H1 (cell line): ENCODE measurements at regions not wholly inside any gene's neighbourhood (a gene's known extent, or its start where the extent isn't known, plus 50 kb on each side); places are given as distances from the start of the nearest gene placed in this dataset.

Experiments
- CTCF ChIA-PET: fragments of 300-600 bp; sonication (Branson Sonifier 250); formaldehyde crosslinking; loops from one replicate; lab custom pipeline; 2021; ENCODE audit not compliant: partially characterized antibody; lab: Charles Lee
- POLR2A ChIA-PET: fragments of 300-600 bp; sonication (Branson Sonifier 250); formaldehyde crosslinking; loops from one replicate; lab custom pipeline; 2021; ENCODE audit warnings: inconsistent platforms; ENCODE audit not compliant: partially characterized antibody; lab: Charles Lee
- DNase-seq, 2 experiments: peaks; one replicate each; pipeline versions ENCODE4 v3.0.0 to v3.0.0-alpha.2; 2010 to 2022; ENCODE audit warnings: low spot score in 2 of 2, low read depth in 1 of 2, mixed read lengths in 1 of 2
- FAIRE-seq: peaks from 2 replicates; lab custom pipeline; 2011; peaks lifted over from hg19 to GRCh38; lab: Jason Lieb, UNC
- H2AFZ ChIP-seq: 2 replicates; pipeline ENCODE4 v1.8.1; 2012; ENCODE audit warnings: low read length, inconsistent platforms
- H2AK5ac ChIP-seq: 2 replicates; pipeline ENCODE4 v1.6.1; 2013; ENCODE audit warnings: low read depth, low read length
- H2BK120ac ChIP-seq: replicated peaks from 2 replicates; pipeline ENCODE3; 2013; ENCODE audit warnings: low read depth, low read length, inconsistent platforms
- H2BK12ac ChIP-seq: 2 replicates; pipeline ENCODE4 v1.6.1; 2013; ENCODE audit warnings: low read depth, low read length
- H2BK15ac ChIP-seq: 2 replicates; pipeline ENCODE4 v1.6.1; 2013; ENCODE audit warnings: low read length
- H2BK20ac ChIP-seq: 2 replicates; pipeline ENCODE4 v1.6.1; 2013; ENCODE audit warnings: low read length
- H2BK5ac ChIP-seq: 2 replicates; pipeline ENCODE4 v1.6.1; 2013; ENCODE audit warnings: low read depth, low read length
- H3K14ac ChIP-seq: 2 replicates; pipeline ENCODE4 v1.6.1; 2013; ENCODE audit warnings: inconsistent platforms; ENCODE audit not compliant: insufficient read length
- H3K18ac ChIP-seq: 2 replicates; pipeline ENCODE4 v1.6.1; 2013; ENCODE audit warnings: low read length; ENCODE audit errors: extremely low read depth
- H3K23ac ChIP-seq: 2 replicates; pipeline ENCODE4 v1.6.1; 2013; ENCODE audit warnings: inconsistent platforms; ENCODE audit not compliant: insufficient read length
- H3K23me2 ChIP-seq: 2 replicates; pipeline ENCODE4 v1.6.1; 2013; ENCODE audit warnings: low read depth, low read length
- H3K27ac ChIP-seq: 2 replicates; pipeline ENCODE4 v1.6.1; 2011; ENCODE audit warnings: low read depth, low read length, inconsistent platforms
- H3K27me3 ChIP-seq, 4 experiments: replicated peaks in 1 of 4; 1 replicate in 1 of 4; 2 replicates in 3 of 4; pipeline versions ENCODE4 v1.6.1 to v1.8.1; 2011 to 2013; ENCODE audit warnings: low read length in 3 of 4, mild to moderate bottlenecking in 3 of 4, inconsistent platforms in 2 of 4, mixed read lengths in 2 of 4, moderate library complexity in 1 of 4; ENCODE audit not compliant: control insufficient read depth in 3 of 4, insufficient read depth in 3 of 4; ENCODE audit errors: extremely low read depth in 1 of 4
- H3K36me3 ChIP-seq, 4 experiments: 2 replicates each; pipeline versions ENCODE4 v1.6.1 to v1.8.1; 2011 to 2013; ENCODE audit warnings: mild to moderate bottlenecking in 4 of 4, low read length in 3 of 4, moderate library complexity in 2 of 4, control low read depth in 1 of 4, inconsistent platforms in 1 of 4; ENCODE audit not compliant: insufficient read depth in 4 of 4, control insufficient read depth in 2 of 4
- H3K4ac ChIP-seq: replicated peaks from 2 replicates; pipeline ENCODE3; 2013; ENCODE audit warnings: low read length, low read depth, mixed read lengths, inconsistent platforms; ENCODE audit not compliant: insufficient read length
- H3K4me1 ChIP-seq, 4 experiments: replicated peaks in 1 of 4; 1 replicate in 1 of 4; 2 replicates in 3 of 4; pipeline versions ENCODE4 v1.6.1 to v1.8.1; 2011 to 2013; ENCODE audit warnings: low read length in 3 of 4, inconsistent platforms in 2 of 4, mixed read lengths in 1 of 4; ENCODE audit not compliant: insufficient read depth in 4 of 4, control insufficient read depth in 3 of 4
- H3K4me2 ChIP-seq, 2 experiments: 2 replicates each; pipeline versions ENCODE4 v1.6.1 to v1.8.1; 2011 to 2013; ENCODE audit warnings: low read depth in 2 of 2, low read length in 2 of 2, control low read depth in 1 of 2, inconsistent platforms in 1 of 2, mild to moderate bottlenecking in 1 of 2; ENCODE audit not compliant: insufficient read depth in 1 of 2
- H3K4me3 ChIP-seq, 4 experiments: fragments of 200-600, 300-600 bp in 1 of 4; sonication (generic), shearing (Covaris generic), sonication (Bioruptor Twin) in 1 of 4; 2 replicates each; pipeline versions ENCODE4 v1.5.1 to v1.8.1; 2011 to 2016; ENCODE audit warnings: low read length in 4 of 4, low read depth in 3 of 4, control low read depth in 2 of 4, inconsistent platforms in 2 of 4, mild to moderate bottlenecking in 2 of 4, mixed read lengths in 1 of 4, moderate library complexity in 1 of 4; ENCODE audit not compliant: insufficient read depth in 2 of 4; ENCODE audit errors: extremely low read depth in 1 of 4
- H3K56ac ChIP-seq: replicated peaks from 2 replicates; pipeline ENCODE3; 2013; ENCODE audit warnings: low read depth, mild to moderate bottlenecking, mixed read lengths, low read length, inconsistent platforms; ENCODE audit not compliant: insufficient read length
- H3K79me1 ChIP-seq: 2 replicates; pipeline ENCODE4 v1.6.1; 2013; ENCODE audit warnings: low read depth, low read length, control low read depth
- H3K79me2 ChIP-seq, 2 experiments: 2 replicates each; pipeline versions ENCODE4 v1.6.1 to v1.8.1; 2012 to 2013; ENCODE audit warnings: low read length in 2 of 2, mild to moderate bottlenecking in 2 of 2, inconsistent platforms in 1 of 2; ENCODE audit not compliant: insufficient read depth in 2 of 2, control insufficient read depth in 1 of 2
- H3K9ac ChIP-seq, 4 experiments: replicated peaks in 1 of 4; 1 replicate in 1 of 4; 2 replicates in 3 of 4; pipeline versions ENCODE4 v1.6.1 to v1.8.1; 2011 to 2013; ENCODE audit warnings: low read depth in 3 of 4, low read length in 3 of 4, control low read depth in 2 of 4, mild to moderate bottlenecking in 2 of 4, moderate library complexity in 2 of 4, inconsistent platforms in 1 of 4; ENCODE audit errors: extremely low read depth in 1 of 4
- H3K9me3 ChIP-seq, 2 experiments: 2 replicates each; pipeline versions ENCODE4 v1.6.1 to v1.8.1; 2012 to 2013; ENCODE audit warnings: mild to moderate bottlenecking in 2 of 2, moderate library complexity in 2 of 2, control low read depth in 1 of 2, inconsistent platforms in 1 of 2, low read depth in 1 of 2, low read length in 1 of 2, mixed read lengths in 1 of 2; ENCODE audit not compliant: insufficient read depth in 2 of 2
- H4K20me1 ChIP-seq, 2 experiments: replicated peaks in 1 of 2; 2 replicates each; pipeline versions ENCODE3 to v1.8.1; 2011 to 2013; ENCODE audit warnings: inconsistent platforms in 2 of 2, low read length in 2 of 2, mild to moderate bottlenecking in 1 of 2; ENCODE audit not compliant: insufficient read depth in 2 of 2, control insufficient read depth in 1 of 2
- H4K5ac ChIP-seq: 2 replicates; pipeline ENCODE4 v1.6.1; 2013; ENCODE audit warnings: low read length, low read depth, mixed read lengths, inconsistent platforms; ENCODE audit not compliant: insufficient read length
- H4K8ac ChIP-seq: 2 replicates; pipeline ENCODE4 v1.8.0; 2013; ENCODE audit warnings: mild to moderate bottlenecking, moderate library complexity, low read length, inconsistent platforms; ENCODE audit not compliant: insufficient read depth; ENCODE audit errors: extremely low read depth
- H4K91ac ChIP-seq: replicated peaks from 2 replicates; pipeline ENCODE3; 2013; ENCODE audit warnings: low read length, mixed read lengths, inconsistent platforms; ENCODE audit not compliant: insufficient read length
- ASH2L ChIP-seq: fragments of 200-600, 300-600 bp; sonication (generic); IDR thresholded peaks from one replicate; pipeline ENCODE4 v1.7.1; 2017; ENCODE audit warnings: low read length
- EZH2 ChIP-seq: fragments of 200-600 bp; sonication (generic); IDR thresholded peaks from 2 replicates; pipeline ENCODE4 v1.7.1; 2012; ENCODE audit warnings: low read depth, mild to moderate bottlenecking, moderate library complexity, low read length, inconsistent platforms; ENCODE audit not compliant: severe bottlenecking
- GABPA ChIP-seq: IDR thresholded peaks from 2 replicates; pipeline ENCODE4 v1.6.1; 2011; ENCODE audit warnings: mild to moderate bottlenecking, low read length, moderate library complexity, borderline replicate concordance; ENCODE audit not compliant: insufficient read depth
- HDAC2 ChIP-seq, 2 experiments: fragments of 300-600 bp in 1 of 2; sonication (generic) in 1 of 2; IDR thresholded peaks; 2 replicates each; pipeline ENCODE4 v1.6.1; 2011 to 2012; ENCODE audit warnings: low read depth in 2 of 2, low read length in 2 of 2, mild to moderate bottlenecking in 2 of 2, moderate library complexity in 2 of 2, borderline replicate concordance in 1 of 2, inconsistent platforms in 1 of 2
- HDAC6 ChIP-seq: IDR thresholded peaks from one replicate; pipeline ENCODE4 v1.7.1; 2012; ENCODE audit warnings: low read depth, mild to moderate bottlenecking, inconsistent platforms, low read length, moderate library complexity
- KDM5A ChIP-seq: fragments of 200-600 bp; IDR thresholded peaks from 2 replicates; pipeline ENCODE4 v1.7.1; 2012; ENCODE audit warnings: mild to moderate bottlenecking, low read length, inconsistent platforms, mixed read lengths
- POLR2A ChIP-seq, 2 experiments: IDR thresholded peaks; 1 replicate in 1 of 2; 2 replicates in 1 of 2; pipeline ENCODE4 v1.6.1; 2011; ENCODE audit warnings: low read depth in 2 of 2, low read length in 2 of 2, mild to moderate bottlenecking in 2 of 2; ENCODE audit errors: control extremely low read depth in 1 of 2
- POU5F1 ChIP-seq: IDR thresholded peaks from 2 replicates; pipeline ENCODE4 v1.6.1; 2011; ENCODE audit warnings: low read depth, mild to moderate bottlenecking, low read length, moderate library complexity
- RBBP5 ChIP-seq: IDR thresholded peaks from 2 replicates; pipeline ENCODE4 v1.7.1; 2012; ENCODE audit warnings: low read depth, mild to moderate bottlenecking, inconsistent platforms, low read length, moderate library complexity, borderline replicate concordance
- RXRA ChIP-seq: IDR thresholded peaks from 2 replicates; pipeline ENCODE4 v1.6.1; 2011; ENCODE audit warnings: low read depth, mild to moderate bottlenecking, low read length, moderate library complexity; ENCODE audit not compliant: insufficient read depth
- SIX5 ChIP-seq: IDR thresholded peaks from 2 replicates; pipeline ENCODE4 v1.6.1; 2011; ENCODE audit warnings: mild to moderate bottlenecking, low read depth, low read length
- TBP ChIP-seq: IDR thresholded peaks from 2 replicates; pipeline ENCODE4 v1.6.1; 2011; ENCODE audit warnings: low read depth, low read length, improper control_type of control experiment
- WGBS, 2 experiments: shearing (Covaris generic) in 1 of 2; methylation state at CpG; one replicate each; pipeline versions ENCODE4 v1.1.6 to v1.1.7; 2013 to 2015; ENCODE audit warnings: low lambda C conversion rate in 2 of 2, mixed read lengths in 2 of 2, inconsistent platforms in 1 of 2, low coverage in 1 of 2, missing lambda C conversion rate in 1 of 2; ENCODE audit not compliant: insufficient replicate concordance in 2 of 2, insufficient coverage in 1 of 2, insufficient read length in 1 of 2; ENCODE audit errors: extremely low coverage in 1 of 2, missing lambda C conversion rate in 1 of 2; 5-methylcytosine and 5-hydroxymethylcytosine counted together

DNA sequence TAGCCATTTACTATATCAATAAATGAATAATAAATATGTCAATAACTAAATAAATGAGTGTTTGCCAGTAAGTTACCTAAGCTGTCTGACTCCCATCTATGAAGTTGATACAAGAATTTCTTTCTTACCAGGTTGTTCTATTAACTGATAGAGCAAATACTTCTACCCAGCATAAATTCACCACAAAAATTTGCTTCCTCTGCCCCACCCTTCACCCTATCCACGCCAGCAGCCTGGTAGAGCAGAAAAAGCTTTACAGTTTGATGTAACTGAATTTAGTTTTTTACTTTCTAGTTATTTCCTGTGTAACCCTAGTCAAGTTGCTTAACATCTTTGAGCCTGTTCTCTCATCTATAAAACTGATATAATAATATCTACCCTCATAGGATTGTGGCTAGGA is 94.9 kb upstream of the SLC16A7 start:
- Histone ChIP-seq H3K18ac (no peak overlapping the region), H2AK5ac (no peak overlapping the region), H3K4me3 (no peak overlapping the region), H2BK12ac (no peak overlapping the region), H3K9ac (no peak overlapping the region), H3K4me1 (peaks cover 0 to 7% (median 1%) of the 10 kb centered on the region in 4 experiments; a peak in 1 of 7 replicates), H3K4me2 (no peak overlapping the region), H3K23ac (no peak overlapping the region), H3K4ac (no peak overlapping the region), H3K27ac (no peak overlapping the region), H3K27me3 (peaks cover 0 to 1% (median 0%) of the 10 kb centered on the region in 4 experiments; a peak in 1 of 7 replicates), H2BK120ac (no peak overlapping the region), H2BK5ac (no peak overlapping the region), H3K79me1 (no peaks in the 10 kb centered on the region), H2AFZ (no peak overlapping the region), H4K8ac (no peak overlapping the region), H3K79me2 (no peaks in the 10 kb centered on the region), H4K20me1 (no peaks in the 10 kb centered on the region), H2BK15ac (no peak overlapping the region), H2BK20ac (no peak overlapping the region), H4K91ac (no peak overlapping the region), H3K23me2 (no peaks in the 10 kb centered on the region), H3K36me3 (no peaks in the 10 kb centered on the region), H4K5ac (no peak overlapping the region), H3K56ac (no peak overlapping the region), H3K14ac (no peak overlapping the region), H3K9me3 (no peaks in the 10 kb centered on the region)
- FAIRE-seq (no peak), DNase-seq (no peak)
- WGBS, 2 experiments = 86% methylated on average over 1 of the region's 1 CpG; no CpG with 5 or more reads in 1 of the 2 experiments
- ChIA-PET CTCF (interaction anchor here (1.3 to 1.8 kb wide), 2 partner anchors 9 to 13 kb away, joined by 4 to 5 read pairs; no protein-coding TSS in a partner anchor), POLR2A (no interaction called here)
- no peak for TF ChIP-seq EZH2
- no peak for TF ChIP-seq ASH2L
- no peak for TF ChIP-seq KDM5A
- no peak for TF ChIP-seq HDAC2 (IDR thresholded peaks at IDR 0.05; ENCODE audit: borderline replicate concordance in 1 of 2, low read depth in 2 of 2, low read length in 2 of 2)
- TF ChIP-seq POLR2A (IDR thresholded peaks at IDR 0.05; ENCODE audit: control extremely low read depth in 1 of 2, low read depth in 2 of 2, low read length in 2 of 2) = no peak
- no peak for TF ChIP-seq HDAC6
- TF ChIP-seq GABPA = no peak
- no peak for TF ChIP-seq SIX5
- no peak for TF ChIP-seq POU5F1
- TF ChIP-seq RXRA = no peak
- no peak for TF ChIP-seq TBP
- TF ChIP-seq RBBP5 = no peak
